Urothelium cell line (cell line): ENCODE measurements at regions not wholly inside any gene's neighbourhood (a gene's known extent, or its start where the extent isn't known, plus 50 kb on each side); places are given as distances from the start of the nearest gene placed in this dataset.

Experiments used
- DNase-seq: peaks from one replicate; pipeline ENCODE4 v3.0.0; 2011; ENCODE audit warnings: low spot score, mixed read lengths
- FAIRE-seq: peaks from 2 replicates; lab custom pipeline; 2011; peaks lifted over from hg19 to GRCh38; lab: Jason Lieb, UNC

- no peak for FAIRE-seq
- no peak for DNase-seq
Measured at GRCh38 chr20:62527781-62528180, 52.0 kb upstream of the GATA5 start.

DNA sequence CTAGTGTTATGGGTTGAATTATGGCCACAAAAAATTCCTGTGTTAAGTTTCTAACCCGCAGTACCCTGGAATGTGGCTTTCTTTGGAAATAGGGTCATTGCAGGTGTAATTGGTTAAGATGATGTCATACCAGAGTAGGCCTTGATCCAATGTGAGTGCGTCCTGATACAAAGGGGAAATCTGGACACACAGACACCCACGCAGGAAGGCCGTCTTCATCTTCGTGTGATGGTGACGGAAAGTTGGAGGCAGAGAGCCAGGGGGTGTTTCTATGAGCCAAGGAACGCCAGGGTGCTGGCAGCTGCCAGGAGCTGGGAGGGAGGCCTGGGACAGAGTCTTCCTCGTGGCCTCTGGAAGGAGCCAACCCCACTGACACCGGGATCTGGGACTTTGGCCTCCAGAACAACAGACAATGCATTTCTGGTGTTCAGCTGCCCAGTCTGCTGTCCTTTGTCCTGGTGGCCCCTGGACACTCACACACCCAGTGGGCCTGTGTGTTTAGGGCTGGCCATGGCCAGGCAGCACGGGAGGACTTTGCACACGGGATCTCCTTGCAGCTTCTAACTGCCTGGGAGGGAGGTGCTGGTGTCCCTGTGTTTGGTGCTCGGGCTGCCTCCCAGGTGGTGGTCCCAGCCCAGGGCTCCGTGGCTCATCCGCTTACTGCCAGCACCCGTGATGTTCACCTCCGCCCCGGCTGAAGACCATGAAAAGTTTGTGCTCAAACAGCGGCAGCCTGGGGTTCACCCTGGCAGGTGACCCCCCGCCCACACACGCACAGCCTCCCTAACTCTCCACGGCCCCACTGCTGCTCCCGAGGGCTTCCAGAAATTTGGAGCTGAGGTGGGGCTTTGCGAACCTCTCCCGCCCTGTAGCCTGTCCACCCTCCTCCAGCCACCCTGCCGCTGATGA, 53.4 kb upstream of the GATA5 start:
- DNase-seq = no peak
- FAIRE-seq = no peak

DNA sequence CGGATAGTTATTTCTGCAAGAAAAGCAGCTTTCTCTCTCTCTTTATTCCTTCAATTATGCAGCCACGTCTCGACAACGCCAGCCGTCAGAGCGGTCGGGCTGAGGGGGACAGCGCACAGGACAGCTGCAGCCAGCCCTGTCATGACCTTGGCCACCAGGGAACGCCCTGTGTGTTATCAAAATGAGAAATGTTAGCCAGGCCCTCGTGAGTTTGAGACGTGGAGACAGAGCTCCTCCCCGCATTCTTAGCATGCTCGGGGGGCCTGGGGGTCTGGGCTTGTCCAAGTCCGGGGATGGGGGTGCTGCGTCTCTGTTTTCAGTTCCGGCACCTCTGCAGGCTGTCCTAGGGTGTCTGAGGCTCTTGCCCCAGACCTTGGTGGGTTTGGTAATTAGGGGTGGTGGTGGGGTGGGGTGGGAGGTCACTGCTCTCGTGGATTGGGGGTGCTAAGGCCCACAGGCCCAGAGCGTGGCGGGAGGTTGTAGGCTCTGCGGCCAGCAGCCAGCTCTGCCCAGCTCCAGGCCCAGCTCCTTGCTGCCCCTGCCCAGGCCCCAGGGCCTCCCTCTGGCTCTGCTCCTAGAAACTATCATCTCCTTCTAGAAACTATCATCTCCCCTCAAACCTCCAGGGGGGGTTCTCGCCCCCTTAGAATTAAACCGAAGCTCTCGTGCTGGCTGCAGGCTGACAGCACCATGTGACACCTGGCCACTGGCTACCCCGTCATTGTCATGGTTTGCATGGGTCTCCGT, 54.3 kb upstream of the GATA5 start:
- no peak for DNase-seq
- FAIRE-seq = no peak

DNA sequence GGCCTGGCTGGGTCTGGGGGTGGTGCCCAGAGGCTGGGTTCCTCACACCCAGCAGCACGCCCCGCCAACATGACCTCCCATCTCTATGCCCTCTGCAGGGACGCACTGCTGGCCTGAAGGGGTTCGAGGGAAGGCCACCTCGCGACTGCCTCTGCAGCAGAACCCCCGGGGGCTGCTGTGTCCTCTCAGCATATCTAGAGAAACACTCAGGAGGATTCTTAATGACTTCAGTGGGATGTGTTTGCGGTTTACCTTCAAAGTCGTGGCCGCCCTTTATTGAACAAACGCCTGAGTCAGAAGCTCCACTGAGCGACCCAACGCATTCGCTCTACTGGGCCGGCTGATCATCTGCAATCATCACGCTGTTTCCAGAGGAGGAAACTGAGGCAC, 54.8 kb upstream of the GATA5 start:
- DNase-seq = no peak
- FAIRE-seq = no peak

GRCh38 chr20:62531046-62531838, 55.4 kb upstream of the GATA5 start:
- no peak for DNase-seq
- FAIRE-seq = no peak

- DNase-seq = no peak
- FAIRE-seq = no peak
Measured at GRCh38 chr20:62532921-62533320, 57.1 kb upstream of the GATA5 start.

DNA sequence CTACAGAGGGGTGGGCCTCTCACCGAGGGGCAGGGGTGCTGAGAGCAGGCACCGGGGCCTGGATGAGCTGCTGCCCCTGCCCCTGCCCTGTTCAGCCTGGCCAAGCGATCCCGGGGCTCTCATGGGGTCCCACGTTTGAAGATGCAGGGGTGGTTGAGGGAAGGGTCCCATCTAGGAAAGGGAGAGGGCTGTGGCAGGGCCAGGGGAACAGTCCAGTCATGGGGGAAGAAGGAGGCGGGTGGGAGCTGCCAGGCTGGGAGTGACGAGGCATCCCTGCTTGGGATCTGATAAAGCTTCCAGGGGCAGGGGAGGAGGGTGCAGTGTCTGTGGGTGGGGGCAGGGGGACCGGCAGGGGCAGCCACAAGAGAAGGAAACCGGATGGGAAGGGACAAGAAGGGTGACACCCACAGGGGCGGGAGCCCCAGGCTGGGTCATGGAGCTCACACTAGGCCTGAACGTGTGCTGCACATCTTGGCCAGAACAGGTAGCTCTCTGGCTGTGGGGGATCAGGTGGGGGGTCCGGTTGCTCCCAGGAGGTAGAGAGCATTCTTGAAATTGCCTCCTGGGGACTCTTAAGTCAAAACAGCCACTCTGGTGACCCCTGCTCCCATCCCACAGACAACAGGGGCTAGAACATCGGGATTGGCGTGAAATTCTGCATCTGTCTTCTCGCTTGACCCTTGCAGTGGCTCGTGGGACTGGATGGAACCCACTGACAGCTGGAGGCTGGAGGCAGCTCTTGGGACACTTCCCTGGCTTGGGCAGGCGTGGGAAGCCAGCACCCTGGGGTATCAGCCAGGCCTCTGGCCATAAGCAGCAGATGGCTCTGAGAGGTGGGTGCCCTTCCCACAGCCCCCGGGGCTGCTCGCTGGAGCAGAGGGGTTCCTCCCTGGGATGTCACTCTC, 58.0 kb upstream of the GATA5 start:
- FAIRE-seq (no peak), DNase-seq (no peak)

GRCh38 chr20:62534526-62535221, 58.9 kb upstream of the GATA5 start:
- FAIRE-seq (no peak), DNase-seq (no peak)

GRCh38 chr20:62535282-62535811, 59.6 kb upstream of the GATA5 start:
- no peak for DNase-seq
- no peak for FAIRE-seq

DNA sequence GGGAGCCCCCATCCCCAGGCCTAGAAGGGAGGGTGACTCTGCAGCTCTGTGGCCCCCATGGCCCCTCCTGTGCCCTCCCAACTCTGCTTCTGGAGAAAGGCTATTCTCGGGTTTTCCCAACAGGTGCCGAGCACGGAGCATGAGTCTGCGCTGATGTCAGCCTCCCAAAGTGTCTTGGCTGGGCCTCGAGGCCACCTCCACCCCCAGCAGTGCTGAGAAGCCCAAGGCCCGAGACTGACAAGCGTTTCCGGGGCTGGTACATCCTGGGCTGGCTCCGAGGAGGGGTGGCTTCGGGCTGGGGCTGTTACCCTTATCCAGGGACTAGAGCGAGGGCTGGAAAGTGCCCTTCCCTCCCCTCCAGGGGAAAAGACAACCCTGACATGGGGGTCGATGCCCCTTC, 60.2 kb upstream of the GATA5 start:
- DNase-seq (no peak), FAIRE-seq (no peak)

DNA sequence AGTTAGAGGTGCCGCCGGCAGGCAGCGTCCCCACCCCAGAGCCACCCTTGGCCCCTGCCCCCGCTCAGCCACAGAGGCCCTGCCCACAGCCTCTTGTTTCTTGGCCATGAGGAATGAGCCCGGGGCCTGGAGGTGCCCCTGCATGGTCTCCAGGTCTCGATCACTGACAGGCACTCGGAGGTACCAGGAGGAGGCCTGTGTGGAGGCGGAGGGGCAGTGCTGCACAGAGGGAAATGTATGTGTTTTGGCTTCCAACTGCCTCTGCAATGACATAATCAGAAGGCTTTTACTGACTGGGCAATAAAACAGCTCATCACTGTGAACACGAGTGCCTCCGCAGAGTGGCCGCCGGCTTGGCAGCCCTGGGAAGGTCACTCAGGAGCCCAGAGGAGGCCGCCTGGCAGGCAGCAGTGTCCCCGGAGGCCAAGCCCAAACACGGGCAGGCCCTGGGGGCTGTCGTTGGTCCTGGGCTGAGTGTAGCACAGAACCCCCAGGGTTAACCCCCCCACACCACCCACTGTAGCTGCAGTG, 61.1 kb upstream of the GATA5 start:
- FAIRE-seq (no peak), DNase-seq (no peak)

- FAIRE-seq (no peak), DNase-seq (no peak)
Measured at GRCh38 chr20:62537649-62538292, 62.0 kb upstream of the GATA5 start.

GRCh38 chr20:62539198-62540045, 63.6 kb upstream of the GATA5 start:
- no peak for DNase-seq
- FAIRE-seq = no peak

DNA sequence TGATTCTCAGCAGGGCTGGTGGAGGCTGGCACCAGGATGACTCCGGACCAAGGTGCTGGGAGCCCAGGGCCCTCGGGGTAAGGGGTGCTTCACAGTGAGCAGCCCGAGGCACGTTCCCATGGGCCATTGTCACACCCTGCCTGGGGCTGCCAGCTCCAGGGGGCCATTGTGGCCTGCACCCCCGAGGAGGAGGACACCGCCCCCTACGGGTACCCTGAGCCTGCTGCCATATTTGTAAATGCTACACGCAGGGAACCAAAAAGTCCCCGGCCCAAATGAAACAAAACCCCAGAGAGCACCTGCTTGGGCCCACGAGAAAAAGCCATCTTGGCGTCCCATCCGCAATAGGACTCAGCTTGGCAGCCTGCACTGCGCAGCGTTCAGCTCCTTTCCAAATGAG, 64.7 kb upstream of the GATA5 start:
- DNase-seq = no peak
- no peak for FAIRE-seq

GRCh38 chr20:62542862-62543261, 67.1 kb upstream of the GATA5 start:
- FAIRE-seq = no peak
- no peak for DNase-seq

- DNase-seq = no peak
- FAIRE-seq = no peak
Measured at GRCh38 chr20:62543470-62544302, 67.9 kb upstream of the GATA5 start.

GRCh38 chr20:62544505-62545055, 68.8 kb upstream of the GATA5 start:
- FAIRE-seq = no peak

More at GRCh38 chr20:62544505-62545055, 68.8 kb upstream of the GATA5 start:
- DNase-seq = no peak
